Astrocyte of the hippocampus (primary cell): ENCODE measurements at regions not wholly inside any gene's neighbourhood (a gene's known extent, or its start where the extent isn't known, plus 50 kb on each side); places are given as distances from the start of the nearest gene placed in this dataset.
"Not testable (repeated sequence)": the region's sequence is repeated elsewhere in the genome, so short reads cannot be mapped to it uniquely, and the experiment has no call there.

Experiments used
- DNase-seq: peaks from one replicate; pipeline ENCODE4 v3.0.0; 2011; ENCODE audit warnings: low read depth, low spot score

GRCh38 chr15:98550363-98550762 lies 98.0 kb upstream of the IGF1R start:
- DNase-seq = not testable (repeated sequence)

GRCh38 chr15:98551936-98552562 lies 96.3 kb upstream of the IGF1R start:
- DNase-seq = no peak

GRCh38 chr15:98554272-98555172 lies 93.8 kb upstream of the IGF1R start:
- no peak for DNase-seq

- no peak for DNase-seq
Observed at GRCh38 chr15:98555173-98555515, 93.2 kb upstream of the IGF1R start.

- DNase-seq = no peak
Observed at GRCh38 chr15:98556321-98556720, 92.0 kb upstream of the IGF1R start.

GRCh38 chr15:98560338-98560737 lies 88.0 kb upstream of the IGF1R start:
- no peak for DNase-seq

GRCh38 chr15:98561169-98561941 lies 87.0 kb upstream of the IGF1R start:
- DNase-seq = no peak

GRCh38 chr15:98562331-98562937 lies 85.9 kb upstream of the IGF1R start:
- peak; percentile 32 for DNase-seq

GRCh38 chr15:98565566-98565965 lies 82.8 kb upstream of the IGF1R start:
- DNase-seq = peak; percentile 58

GRCh38 chr15:98567951-98568350 lies 80.4 kb upstream of the IGF1R start:
- DNase-seq = peak; percentile 60

GRCh38 chr15:98568382-98569017 lies 79.8 kb upstream of the IGF1R start:
- DNase-seq = no peak

- no peak for DNase-seq
Observed at GRCh38 chr15:98570119-98570518, 78.2 kb upstream of the IGF1R start.

GRCh38 chr15:98580572-98580971 lies 67.8 kb upstream of the IGF1R start:
- DNase-seq = no peak

GRCh38 chr15:98581715-98582114 lies 66.6 kb upstream of the IGF1R start:
- no peak for DNase-seq

GRCh38 chr15:98582900-98583554 lies 65.3 kb upstream of the IGF1R start:
- DNase-seq = no peak

GRCh38 chr15:98583771-98584430 lies 64.4 kb upstream of the IGF1R start:
- no peak for DNase-seq

- no peak for DNase-seq
Observed at GRCh38 chr15:98586066-98586465, 62.3 kb upstream of the IGF1R start.

GRCh38 chr15:98592136-98592535 lies 56.2 kb upstream of the IGF1R start:
- no peak for DNase-seq

- no peak for DNase-seq
Observed at GRCh38 chr15:98596131-98596530, 52.2 kb upstream of the IGF1R start.

- no peak for DNase-seq
Observed at GRCh38 chr15:98596885-98597392, 51.4 kb upstream of the IGF1R start.
